ENCODE measurements at regions not wholly inside any gene's neighbourhood (a gene's known extent, or its start where the extent isn't known, plus 50 kb on each side); places are given as distances from the start of the nearest gene placed in this dataset.
"Not testable (repeated sequence)": the region's sequence is repeated elsewhere in the genome, so short reads cannot be mapped to it uniquely, and the experiment has no call there.

DNA sequence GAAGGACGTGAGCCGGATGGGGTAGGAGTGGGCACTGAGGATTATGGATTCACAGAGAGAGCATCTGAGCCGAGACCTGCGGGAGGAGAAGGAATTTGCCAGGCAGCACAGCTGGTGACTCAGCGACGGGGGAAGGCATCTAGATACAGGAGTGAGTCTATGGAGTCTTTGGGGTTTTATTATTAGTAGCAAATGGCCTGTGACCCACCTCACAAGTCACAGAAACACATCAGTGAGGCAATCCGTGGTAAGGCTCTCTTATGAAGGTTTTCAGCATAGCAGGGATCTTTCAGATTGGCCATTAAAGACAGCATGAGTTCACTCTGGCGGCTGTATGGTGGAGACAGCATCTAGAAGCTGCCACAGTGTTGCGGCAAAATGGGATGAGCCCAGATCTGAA, 66.5 kb upstream of the GPR89A start:
- TF ChIP-seq POLR2A, CTCF, EP300, POLR2AphosphoS5 (IDR thresholded peaks at IDR 0.05): not testable (repeated sequence)

All from suprapubic skin (tissue), 4 donors.